Ecto neural progenitor cell (in vitro differentiated cells): ENCODE measurements at regions not wholly inside any gene's neighbourhood (a gene's known extent, or its start where the extent isn't known, plus 50 kb on each side); places are given as distances from the start of the nearest gene placed in this dataset.

Experiments
- DNase-seq: peaks from one replicate; pipeline ENCODE4 v3.0.0-alpha.2; 2018; ENCODE audit warnings: low spot score

GRCh38 chr2:18182861-18183260, 304.4 kb downstream of the KCNS3 start:
- no peak for DNase-seq

GRCh38 chr2:18180912-18181311, 302.4 kb downstream of the KCNS3 start:
- no peak for DNase-seq

GRCh38 chr2:18180031-18180610, 301.7 kb downstream of the KCNS3 start:
- DNase-seq, result no peak

GRCh38 chr2:18178736-18179349, 300.4 kb downstream of the KCNS3 start:
- DNase-seq, result no peak

- DNase-seq, result no peak
Observed at GRCh38 chr2:18176679-18177215, 298.3 kb downstream of the KCNS3 start.

- no peak for DNase-seq
Observed at GRCh38 chr2:18172607-18173006, 294.1 kb downstream of the KCNS3 start.

GRCh38 chr2:18171191-18172139, 293.0 kb downstream of the KCNS3 start:
- DNase-seq, result no peak

- no peak for DNase-seq
Observed at GRCh38 chr2:18170642-18171041, 292.2 kb downstream of the KCNS3 start.

- DNase-seq, result no peak
Observed at GRCh38 chr2:18169893-18170175, 291.4 kb downstream of the KCNS3 start.

GRCh38 chr2:18169121-18169892, 290.8 kb downstream of the KCNS3 start:
- DNase-seq, result no peak

GRCh38 chr2:18167871-18168270, 289.4 kb downstream of the KCNS3 start:
- DNase-seq, result no peak

- no peak for DNase-seq
Observed at GRCh38 chr2:18161681-18162080, 283.2 kb downstream of the KCNS3 start.

- no peak for DNase-seq
Observed at GRCh38 chr2:18159896-18160295, 281.4 kb downstream of the KCNS3 start.

- DNase-seq, result no peak
Observed at GRCh38 chr2:18156421-18156820, 278.0 kb downstream of the KCNS3 start.

GRCh38 chr2:18156002-18156401, 277.5 kb downstream of the KCNS3 start:
- no peak for DNase-seq

- DNase-seq, result no peak
Observed at GRCh38 chr2:18154812-18155211, 276.3 kb downstream of the KCNS3 start.

- DNase-seq, result no peak
Observed at GRCh38 chr2:18154259-18154658, 275.8 kb downstream of the KCNS3 start.

GRCh38 chr2:18153741-18154140, 275.3 kb downstream of the KCNS3 start:
- DNase-seq, result no peak

- DNase-seq, result no peak
Observed at GRCh38 chr2:18151237-18151636, 272.8 kb downstream of the KCNS3 start.

- DNase-seq, result no peak
Observed at GRCh38 chr2:18149660-18150246, 271.3 kb downstream of the KCNS3 start.

GRCh38 chr2:18136881-18137475, 258.5 kb downstream of the KCNS3 start:
- DNase-seq, result no peak
